Activated T-cell treated with anti-CD3 and anti-CD28 coated beads, Interleukin-2, amount 50 U/mL, for 1 hour (primary cell): ENCODE measurements at regions not wholly inside any gene's neighbourhood (a gene's known extent, or its start where the extent isn't known, plus 50 kb on each side); places are given as distances from the start of the nearest gene placed in this dataset.
"Not testable (repeated sequence)": the region's sequence is repeated elsewhere in the genome, so short reads cannot be mapped to it uniquely, and the experiment has no call there.

Source experiments
- DNase-seq: peaks from one replicate; pipeline ENCODE4 v3.0.0-alpha.2; 2020

DNA sequence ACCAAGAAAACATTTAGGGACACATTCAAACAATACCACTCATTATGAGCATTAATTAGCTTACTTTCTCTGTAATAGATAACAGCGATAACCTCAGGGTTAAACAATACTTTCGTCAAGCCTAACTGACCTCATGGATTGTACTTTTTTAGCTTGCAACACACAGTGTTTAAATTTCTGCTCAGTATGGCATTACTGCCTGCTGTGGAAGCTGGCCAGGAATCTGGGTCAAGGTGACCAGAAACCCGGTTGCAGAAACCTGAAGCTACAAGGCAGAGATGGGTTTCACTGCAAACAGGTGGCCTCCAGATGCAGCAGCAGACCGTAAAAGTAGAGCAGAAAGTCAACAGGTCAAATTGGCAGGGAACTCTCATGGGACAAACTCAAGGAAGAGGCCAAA, 123.8 kb upstream of the FHL2 start:
- no peak for DNase-seq

DNA sequence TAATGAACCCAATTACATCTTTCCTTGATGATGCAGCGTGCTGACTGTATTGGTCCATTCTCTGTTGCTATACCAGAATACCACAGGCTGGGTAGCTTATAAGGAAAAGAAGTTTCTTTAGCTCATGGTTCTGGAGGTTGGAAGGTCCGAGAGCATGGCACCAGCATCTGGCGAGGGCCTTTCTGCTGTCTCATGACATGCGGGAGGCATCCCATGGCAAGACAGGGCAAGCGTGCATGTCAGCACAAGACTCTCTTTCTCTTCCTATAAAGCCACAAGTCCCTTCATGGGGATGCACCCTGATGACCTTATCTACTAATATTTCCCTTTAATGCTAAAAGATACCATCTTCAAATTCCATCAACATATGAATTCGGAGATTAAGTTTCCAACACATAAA, 122.8 kb upstream of the FHL2 start:
- DNase-seq, result no peak

DNA sequence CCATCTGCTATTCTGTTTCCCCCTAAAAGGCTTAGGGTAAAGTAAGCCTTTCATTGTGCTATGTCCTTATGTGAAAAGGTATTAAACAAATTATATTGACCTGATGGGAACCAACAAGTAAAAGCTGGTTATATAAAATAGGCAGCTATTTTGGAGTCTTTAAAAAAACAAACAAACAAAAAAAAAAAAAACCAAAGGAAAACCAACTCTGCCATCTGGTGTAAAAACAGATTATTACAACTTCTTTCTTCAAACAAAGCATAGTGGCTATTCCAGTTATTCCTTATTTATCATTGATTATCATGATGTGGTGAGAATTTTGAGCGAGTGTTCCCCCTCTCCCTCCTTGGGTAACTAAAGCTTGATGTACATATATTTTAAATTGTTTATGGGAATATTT, 122.3 kb upstream of the FHL2 start:
- no peak for DNase-seq

DNA sequence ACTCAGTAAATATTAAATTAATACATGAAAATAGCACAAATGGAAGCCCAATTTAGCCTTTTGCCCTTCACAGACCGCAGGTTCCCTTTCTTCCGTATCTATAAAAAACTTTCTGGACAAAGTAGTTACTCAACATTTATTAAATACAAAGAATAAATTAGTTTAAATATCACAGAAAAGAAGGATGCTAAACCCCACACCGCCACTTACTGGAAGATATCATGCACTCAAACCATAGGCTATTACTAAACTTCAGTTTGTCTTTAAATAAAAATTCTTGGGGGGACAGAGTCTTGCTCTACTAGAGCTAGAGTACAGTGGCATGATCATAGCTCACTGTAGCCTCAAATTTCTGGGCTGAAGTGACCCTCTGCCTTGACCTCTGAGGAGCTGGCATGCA, 120.7 kb upstream of the FHL2 start:
- DNase-seq, result no peak

DNA sequence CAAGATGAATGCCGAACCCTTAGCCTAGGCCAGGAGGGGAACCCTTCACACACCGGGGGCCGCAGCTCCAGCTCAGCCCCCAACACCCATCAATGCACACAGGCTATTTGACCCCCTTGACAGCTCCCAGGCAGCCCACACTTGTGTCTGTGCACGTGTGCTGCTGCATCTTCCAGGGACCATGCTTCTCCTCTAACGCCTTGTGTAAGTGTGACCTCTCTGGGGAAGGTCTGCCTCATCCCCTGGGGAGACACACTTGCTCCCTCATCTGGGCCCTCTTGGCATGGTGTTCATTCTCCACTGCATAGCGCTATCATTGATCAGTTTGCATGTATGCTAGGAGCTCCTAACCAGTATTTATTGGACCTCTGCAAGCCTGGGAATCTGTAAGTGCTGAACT, 120.0 kb upstream of the FHL2 start:
- DNase-seq, result no peak

DNA sequence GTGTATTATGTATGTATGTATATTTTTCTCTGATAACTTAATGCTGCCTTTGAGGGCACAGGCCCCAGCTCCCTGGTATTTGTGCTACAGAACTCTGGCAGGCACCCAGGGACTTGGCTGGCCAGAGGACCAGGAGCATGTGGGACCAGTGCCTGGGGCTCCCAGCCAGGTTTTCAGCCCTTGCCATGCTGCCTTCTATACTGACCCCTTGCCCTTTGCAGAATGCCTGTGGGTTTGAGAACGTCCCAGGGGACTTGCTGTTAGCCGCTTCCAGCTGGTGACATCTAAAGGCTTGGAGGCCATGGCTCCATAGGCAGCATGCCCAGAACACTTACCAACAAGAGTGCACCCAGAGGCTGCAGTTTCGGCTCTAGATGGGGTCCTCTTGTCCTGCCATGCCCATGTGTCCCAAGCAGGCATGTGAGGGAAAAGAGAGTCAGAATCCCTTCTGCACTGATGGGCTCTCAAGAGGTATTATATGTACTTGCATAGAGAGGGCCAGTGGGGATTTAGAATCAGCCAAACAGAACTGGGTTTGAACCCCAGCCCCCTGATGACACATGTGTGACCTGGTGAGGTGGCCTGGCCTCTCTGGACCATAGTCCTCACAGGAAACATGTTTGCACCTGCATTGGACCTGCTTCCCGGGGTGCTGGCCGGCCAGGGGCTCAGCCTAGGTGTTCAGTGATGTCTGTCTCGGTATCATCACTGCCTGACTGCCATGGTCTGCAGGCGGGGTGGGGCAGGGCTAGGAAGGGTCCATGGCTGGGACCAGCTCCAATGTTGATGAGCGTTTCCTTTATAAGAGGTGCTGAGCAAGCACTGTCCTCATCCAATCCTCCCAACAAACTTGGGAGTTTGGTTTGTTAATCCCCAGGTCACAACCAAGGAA, 119.2 kb upstream of the FHL2 start:
- no peak for DNase-seq

DNA sequence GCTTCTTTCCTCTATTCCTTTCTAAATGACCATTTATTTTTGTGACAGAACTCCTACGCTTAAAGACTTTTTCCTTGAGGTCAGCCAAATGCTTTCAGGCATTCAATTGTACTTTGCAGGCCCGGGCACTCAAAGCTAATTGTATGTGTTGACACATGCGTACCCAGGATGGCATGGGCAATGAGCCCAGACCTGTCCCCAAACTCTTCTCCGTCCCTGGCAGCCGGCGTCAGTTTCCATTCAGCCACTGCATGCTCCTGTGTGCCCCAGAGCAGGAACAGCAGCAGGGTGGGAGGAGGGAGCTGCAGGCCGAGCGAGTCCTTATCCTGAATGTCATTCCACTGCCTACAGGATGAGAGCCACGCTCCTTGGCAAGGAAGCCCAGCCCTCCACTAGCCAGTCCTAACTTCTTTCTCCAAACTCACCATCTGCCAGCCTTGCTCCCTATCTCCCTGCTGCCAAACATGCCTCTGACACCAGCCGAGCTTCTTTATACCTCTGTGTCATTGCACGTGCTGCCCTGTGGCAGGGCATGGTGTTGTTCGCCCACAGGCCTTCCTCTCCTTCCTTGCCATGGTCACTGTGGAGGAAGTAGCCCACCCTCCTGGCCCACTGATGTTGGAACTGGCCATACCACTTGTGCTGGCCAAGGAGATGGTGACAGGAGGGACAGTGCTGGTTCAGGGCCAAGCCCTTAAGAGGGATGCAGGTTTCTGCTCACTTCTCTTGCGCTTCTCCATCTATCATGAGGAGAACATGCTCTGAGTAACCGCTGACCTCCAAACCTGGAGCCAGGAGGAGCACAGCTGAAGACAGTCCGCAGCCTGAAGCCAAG, 116.9 kb upstream of the FHL2 start:
- DNase-seq, result no peak

DNA sequence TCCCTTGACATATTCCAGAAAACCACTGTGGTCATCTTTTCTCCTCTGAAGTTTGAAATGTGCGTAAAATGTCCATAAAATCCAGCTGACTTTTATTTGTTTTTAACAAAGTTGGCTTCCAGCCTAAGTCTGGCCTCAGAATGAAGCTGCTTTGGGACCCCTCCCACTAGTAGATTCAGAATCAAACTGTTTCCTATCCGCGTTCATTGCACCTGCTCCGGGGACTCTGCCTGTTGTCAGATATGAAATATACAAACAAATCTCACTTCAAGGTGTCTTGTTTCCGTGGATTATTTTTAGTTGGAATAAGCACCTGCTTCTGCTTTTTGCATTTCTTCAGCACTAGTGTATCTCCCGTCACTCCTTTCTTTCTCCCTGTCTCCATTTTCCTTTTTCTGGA, 115.7 kb upstream of the FHL2 start:
- DNase-seq, result no peak

DNA sequence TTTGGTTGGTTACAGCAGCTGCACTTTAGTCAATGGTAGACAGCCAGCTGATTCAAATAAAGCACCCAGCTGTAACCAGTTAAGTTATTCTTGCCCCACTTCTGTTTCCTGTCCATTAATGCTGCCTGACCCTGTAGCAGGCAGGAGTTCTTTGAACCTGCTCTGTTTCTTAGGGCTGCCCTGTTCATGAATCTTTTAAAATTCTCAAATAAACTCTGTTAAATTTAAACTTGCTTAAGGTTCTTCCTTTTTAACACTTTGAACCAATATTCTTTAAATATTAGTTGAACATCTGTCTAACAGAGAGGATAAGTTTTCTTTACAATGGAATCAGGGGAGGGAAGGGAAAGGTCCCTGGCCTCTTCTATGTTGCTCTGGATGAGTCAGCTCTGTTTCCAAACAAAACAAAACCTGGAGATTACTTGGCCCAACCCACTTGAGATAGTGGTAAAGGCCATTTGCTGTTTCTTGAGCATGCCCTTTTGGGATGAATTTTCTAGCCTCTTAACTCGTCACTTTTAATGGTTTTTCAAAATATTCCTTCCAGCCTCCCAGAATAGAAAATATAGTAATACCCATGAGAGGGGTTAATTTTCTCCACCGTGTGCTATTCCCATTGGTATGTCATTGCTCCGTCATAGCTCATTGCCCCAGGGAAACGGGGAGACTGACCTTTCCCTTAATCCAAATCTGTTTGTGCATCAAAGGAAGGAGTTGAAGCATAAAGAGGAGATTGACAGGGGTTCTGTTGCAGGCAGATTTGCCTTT, 112.1 kb upstream of the FHL2 start:
- no peak for DNase-seq

DNA sequence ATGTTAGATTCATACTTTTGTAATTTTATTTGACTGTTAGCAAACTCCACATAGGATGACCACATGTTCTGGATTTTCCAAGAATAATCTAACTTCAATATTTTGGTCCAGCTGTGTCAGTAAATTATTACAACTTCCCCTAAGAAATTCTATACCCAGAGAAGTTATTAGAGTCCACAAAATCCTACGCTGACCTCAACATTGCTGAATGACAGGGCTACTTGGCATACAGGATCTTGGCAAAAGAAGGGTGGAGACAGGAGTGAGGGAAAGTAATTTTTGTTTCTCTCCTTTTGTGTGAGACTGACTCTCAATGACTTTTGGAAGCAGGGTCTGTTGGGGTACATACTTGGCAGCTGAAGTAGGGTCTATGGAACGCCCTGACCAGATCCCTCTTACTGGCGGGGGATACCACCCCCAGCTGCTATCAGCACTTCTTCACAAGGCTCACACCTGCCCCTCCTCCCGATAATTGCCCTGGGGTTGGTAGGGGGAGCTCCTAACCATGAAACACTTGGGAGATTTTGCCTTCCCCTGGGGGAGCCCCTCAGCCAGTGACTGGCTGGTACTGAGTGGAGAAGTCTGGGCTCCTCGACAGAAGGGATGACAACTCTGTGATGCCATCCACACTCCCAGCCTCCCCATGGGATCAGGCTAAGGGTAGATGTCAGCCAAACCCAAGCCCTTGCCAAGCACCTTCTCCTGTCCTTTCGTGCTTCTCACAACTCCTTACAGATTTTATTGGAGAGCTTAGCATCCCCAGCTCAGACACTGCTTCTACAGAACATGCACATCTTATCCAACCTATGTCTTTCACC, 110.6 kb upstream of the FHL2 start:
- no peak for DNase-seq

DNA sequence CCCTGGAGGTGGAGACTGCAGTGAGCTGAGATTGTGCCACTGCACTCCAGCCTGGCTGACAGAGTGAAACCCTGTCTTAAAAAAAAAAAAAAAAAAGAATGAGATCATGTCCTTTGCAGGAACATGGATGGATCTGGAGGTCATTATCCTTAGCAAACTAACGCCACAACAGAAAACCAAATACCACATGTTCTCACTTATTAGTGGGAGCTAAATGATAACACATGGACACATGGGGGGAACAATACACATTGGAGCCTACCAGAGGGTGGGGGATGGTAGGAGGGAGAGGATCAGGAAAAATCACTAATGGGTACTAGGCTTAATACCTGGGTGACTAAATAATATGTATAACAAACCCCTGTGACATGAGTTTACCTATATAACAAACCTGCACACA, 108.0 kb upstream of the FHL2 start:
- not testable (repeated sequence) for DNase-seq

DNA sequence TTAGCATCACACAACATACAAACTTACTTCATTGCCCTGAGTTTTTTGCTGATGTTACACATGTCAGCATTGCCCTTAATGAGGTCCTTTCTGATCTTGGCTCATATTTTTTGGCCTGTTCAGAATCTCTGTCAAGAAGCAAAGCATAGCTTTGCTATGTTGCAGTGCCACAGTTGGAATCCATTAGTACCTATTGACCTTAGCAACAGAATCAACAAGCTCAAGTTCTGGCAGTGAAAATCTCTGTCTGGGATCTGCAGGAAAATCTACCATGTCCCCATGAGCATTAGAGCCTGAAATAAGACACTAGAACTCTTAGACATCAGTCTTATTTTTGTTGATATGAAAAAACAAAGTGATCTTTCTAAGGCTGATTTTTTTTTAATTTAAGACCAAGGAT, 105.6 kb upstream of the FHL2 start:
- no peak for DNase-seq

DNA sequence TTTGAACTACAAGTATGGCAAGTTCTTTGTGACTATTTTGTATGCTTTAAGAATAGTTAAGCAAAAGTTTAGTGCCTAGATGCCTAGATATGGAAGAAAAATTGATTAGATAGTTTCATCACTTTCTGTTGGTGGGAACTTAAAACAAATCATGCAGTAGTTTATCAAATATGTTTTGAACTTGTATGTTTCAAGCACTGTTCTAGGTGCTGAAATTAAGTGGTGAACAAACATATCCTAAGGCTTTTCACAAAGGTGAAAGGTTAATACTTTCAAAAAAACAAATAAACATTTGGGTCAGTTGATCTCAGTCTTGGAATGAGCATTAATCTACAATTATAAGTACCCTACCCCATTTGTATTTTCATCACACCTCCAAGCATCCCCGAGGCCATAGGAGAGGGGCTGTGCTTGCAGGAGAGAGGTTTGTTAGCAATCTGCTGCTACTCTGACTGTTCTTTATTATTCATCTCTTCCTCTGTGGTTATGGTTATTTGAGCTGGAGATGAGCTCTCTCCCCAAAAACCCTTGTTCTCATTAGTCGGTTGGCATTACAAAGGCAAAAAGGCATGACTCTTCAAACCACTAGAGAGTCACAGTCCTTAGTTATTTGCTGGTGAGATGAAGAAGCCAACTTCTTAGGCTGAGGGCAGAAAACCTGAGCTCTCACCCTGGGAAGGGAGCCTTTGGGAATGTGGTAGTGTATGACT, 103.9 kb upstream of the FHL2 start:
- DNase-seq, result no peak

DNA sequence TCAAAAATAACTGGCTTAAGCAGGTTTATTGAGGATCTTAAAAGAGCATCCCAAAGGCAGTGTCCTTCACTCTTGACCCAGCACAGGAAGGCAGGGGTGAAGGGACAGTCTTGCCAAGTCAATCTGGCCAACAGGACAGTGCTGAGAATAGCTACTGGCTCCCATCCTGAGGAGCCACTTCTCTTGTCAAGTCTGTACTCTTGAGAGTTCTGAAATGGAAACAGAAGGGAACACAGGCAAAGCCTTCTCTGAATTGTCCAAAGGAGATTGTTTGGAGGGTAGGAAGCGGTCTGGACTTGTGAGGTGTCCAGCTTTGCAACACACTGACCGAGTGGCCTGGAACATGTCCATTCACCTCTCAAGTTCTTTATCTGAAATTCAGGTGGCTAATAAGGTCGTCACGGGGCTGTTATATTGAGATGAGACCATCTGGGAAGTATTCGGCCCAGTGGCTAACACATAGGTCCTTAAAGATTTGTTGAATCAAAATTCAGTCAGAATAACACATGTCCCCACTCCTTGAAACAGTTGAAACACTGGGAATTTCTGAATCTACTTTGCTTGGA, 99.5 kb upstream of the FHL2 start:
- no peak for DNase-seq

DNA sequence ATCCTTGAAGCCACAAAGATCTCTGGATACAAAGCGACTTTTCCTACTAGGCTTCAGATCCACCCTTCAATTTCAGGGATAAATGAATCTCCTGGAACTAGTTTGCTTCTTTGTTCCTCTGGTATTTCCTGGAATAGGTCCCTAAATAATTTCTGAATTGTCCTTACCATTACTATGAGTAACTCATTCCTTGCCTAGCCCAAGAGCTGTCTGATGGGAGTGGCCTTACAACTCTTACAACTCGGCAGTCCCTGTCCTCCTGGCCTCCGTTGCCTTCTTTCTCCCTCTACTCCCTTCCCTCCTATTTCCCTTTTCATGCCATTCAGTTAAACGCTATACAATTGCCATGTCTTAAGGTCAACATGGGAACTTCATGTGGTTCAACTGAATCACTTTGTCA, 98.2 kb upstream of the FHL2 start:
- DNase-seq, result no peak

DNA sequence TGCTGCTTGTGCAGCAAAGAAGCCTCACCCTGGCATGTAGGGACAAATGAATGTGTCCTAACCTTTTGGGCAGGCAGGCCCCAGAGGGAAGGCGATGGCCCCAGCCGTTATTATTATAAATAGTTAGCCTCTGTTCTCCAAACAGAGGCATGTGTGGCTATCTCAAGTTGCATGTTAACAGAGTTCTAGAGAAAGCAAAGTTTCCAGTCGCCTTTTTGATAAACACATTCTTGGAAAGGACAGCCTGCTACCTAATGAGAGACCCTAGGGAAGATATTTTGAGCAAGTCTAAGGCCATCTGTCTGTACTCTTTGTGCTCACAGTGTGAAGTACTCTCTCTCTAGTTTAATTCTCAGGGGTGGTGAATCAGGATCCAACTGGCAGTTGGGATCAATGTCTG, 97.4 kb upstream of the FHL2 start:
- DNase-seq, result no peak

DNA sequence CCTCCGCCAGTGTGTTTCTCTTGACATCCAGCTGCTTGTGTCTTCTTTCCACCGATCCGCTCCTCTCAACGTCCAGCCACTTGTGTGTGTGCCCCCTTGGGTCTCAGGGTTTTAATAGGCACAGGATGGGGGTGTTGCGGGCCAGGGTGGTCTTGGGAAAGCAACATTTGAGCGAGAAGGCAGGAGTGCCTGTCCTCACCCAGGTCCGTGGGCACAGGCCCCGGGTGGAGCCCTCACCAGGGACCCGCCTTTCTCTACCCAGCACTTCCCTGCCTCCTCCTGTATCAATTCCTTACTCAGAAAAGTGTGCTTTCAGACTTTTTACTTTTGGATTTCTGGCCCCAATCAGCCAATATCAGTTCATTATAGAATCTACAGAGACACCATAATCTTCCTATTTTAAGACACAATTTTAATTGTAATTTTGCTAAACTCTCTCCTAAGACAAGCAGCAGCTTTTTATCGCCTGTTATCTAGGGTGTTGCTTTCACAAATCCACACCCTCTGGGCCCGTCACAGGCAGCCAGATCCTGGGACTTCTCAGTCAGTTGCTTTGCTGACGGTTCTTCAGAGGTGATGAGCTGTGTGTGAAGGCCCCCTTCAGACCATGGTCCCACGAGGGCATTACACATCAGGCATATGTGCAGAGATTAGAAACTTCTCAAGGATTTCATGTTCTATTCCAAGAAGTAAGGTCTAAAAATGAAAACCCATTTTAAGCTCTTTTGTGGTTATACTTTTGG, 96.0 kb upstream of the FHL2 start:
- DNase-seq, result no peak

DNA sequence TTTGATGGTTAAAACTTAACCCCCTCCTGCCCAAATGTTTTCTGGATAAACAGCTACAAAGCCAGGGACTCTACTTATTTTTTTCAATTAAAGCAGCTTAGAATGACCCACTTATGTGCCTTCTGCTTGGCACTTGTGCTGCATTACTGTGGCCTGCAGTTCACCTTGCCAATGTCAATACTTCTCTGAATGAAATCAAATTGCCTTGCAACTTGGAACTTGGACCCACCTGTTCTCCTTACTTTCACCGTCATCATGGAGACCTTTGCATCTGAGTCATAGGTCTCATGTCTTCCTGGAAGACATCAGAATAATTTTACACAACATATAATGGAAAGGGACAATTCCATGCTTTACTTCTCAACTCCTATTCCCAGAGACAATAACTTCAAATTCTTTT, 92.1 kb upstream of the FHL2 start:
- no peak for DNase-seq

DNA sequence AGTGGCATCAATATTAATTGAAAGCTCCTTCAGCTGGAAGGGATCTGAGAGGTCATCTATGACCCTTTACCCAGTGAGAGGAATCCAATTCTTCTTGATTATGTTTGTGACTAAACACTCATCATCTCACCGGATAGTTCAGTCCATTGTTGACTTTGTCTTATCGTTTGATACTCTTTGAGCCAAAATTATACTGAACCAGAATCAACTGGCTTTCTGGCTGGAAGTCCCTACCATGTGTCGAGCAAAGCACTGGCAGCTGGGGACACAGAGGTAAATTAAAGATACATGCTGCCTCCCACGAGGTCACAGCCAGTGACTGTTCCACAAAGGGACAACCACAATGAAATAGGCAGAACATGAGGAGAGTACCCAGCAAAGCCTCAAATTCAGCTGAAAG, 91.4 kb upstream of the FHL2 start:
- DNase-seq, result no peak

DNA sequence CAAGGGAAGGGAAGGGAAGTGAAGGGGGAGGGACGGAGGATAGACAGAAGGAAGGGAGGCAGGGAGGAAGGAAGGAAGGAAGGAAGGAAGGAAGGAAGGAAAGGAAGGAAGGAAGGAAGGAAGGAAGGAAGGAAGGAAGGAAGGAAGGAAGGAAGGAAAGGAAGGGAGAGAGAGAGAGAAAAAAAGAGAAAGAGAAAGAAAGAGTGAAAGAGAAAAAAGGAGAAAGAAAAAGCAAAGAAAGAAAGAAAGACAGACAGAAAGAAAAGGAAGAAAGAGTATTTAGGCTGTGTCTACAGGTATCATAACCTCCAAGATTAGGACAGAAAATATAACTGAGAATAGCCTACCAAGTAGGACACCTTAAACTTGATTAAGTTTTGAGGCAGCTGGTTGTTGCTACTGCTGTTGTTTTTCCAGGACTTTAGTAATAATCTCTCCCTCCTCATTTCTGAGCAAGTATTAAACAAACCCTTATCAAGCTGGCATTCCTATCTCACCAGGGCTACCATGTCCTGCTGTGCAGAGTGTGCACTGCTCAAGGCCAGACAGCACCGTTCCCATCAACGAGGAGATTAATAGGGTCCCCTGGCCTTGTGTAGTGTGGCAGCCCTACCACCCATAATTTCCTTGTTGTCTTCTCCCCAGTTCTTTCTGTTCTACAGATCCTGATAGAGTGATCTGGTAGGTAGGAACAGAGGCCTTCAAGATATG, 90.5 kb upstream of the FHL2 start:
- no peak for DNase-seq
